SK-N-SH (cell line): ENCODE measurements at regions not wholly inside any gene's neighbourhood (a gene's known extent, or its start where the extent isn't known, plus 50 kb on each side); places are given as distances from the start of the nearest gene placed in this dataset.

Experiments
- CTCF ChIA-PET: fragments of 300-600, 350-600 bp; formaldehyde crosslinking; extraction: SDS; loops from one replicate; lab custom pipeline; 2021; lab: Yijun Ruan, JAX
- POLR2A ChIA-PET: fragments of 350-600 bp; sonication (Branson Sonifier 250); formaldehyde crosslinking; extraction: SDS; loops from one replicate; lab custom pipeline; 2020; ENCODE audit warnings: antibody characterized with exemption, inconsistent platforms; lab: Yijun Ruan, JAX
- DNase-seq: peaks from one replicate; pipeline ENCODE4 v3.0.0; 2012
- H2AFZ ChIP-seq: fragments of 200-600 bp; sonication (generic); 2 replicates; pipeline ENCODE4 v1.8.1; 2016; ENCODE audit warnings: antibody characterized with exemption, mild to moderate bottlenecking, low read depth
- H3F3A ChIP-seq: fragments of 200-600 bp; sonication (generic); replicated peaks from 2 replicates; pipeline ENCODE3; 2016; ENCODE audit warnings: antibody characterized with exemption, mild to moderate bottlenecking; ENCODE audit not compliant: insufficient read depth
- H3K27ac ChIP-seq, 2 experiments: fragments of 200-500 bp in 1 of 2; fragments of 200-600 bp in 1 of 2; sonication (Bioruptor generic) in 1 of 2; sonication (generic), shearing (Covaris generic) in 1 of 2; 2 replicates each; pipeline versions ENCODE4 v1.5.1 to v1.6.1; 2014 to 2016; ENCODE audit warnings: low read depth in 2 of 2, inconsistent platforms in 1 of 2, low read length in 1 of 2, mild to moderate bottlenecking in 1 of 2, mixed read lengths in 1 of 2
- H3K27me3 ChIP-seq: fragments of 200-600 bp; sonication (generic), shearing (Covaris generic); 2 replicates; pipeline ENCODE4 v1.6.1; 2016; ENCODE audit warnings: mixed run types; ENCODE audit not compliant: insufficient read depth
- H3K36me3 ChIP-seq, 2 experiments: fragments of 200-500 bp in 1 of 2; fragments of 200-600 bp in 1 of 2; sonication (Bioruptor generic) in 1 of 2; sonication (generic) in 1 of 2; replicated peaks in 1 of 2; 2 replicates each; pipeline versions ENCODE3 to v1.5.1; 2014 to 2016; ENCODE audit warnings: low read length in 1 of 2, mild to moderate bottlenecking in 1 of 2; ENCODE audit not compliant: insufficient read depth in 2 of 2, control insufficient read depth in 1 of 2
- H3K4me1 ChIP-seq, 2 experiments: fragments of 200-500 bp in 1 of 2; fragments of 200-600 bp in 1 of 2; sonication (Bioruptor generic) in 1 of 2; sonication (generic), shearing (Covaris generic) in 1 of 2; 2 replicates each; pipeline versions ENCODE4 v1.5.1 to v1.6.1; 2014 to 2016; ENCODE audit warnings: low read depth in 1 of 2, low read length in 1 of 2, mixed run types in 1 of 2; ENCODE audit not compliant: insufficient read depth in 2 of 2, control insufficient read depth in 1 of 2
- H3K4me2 ChIP-seq: fragments of 200-600 bp; sonication (generic), shearing (Covaris generic); 2 replicates; pipeline ENCODE4 v1.6.1; 2017; ENCODE audit warnings: mixed run types
- H3K4me3 ChIP-seq, 2 experiments: fragments of 200-500 bp in 1 of 2; fragments of 200-600 bp in 1 of 2; sonication (Bioruptor generic) in 1 of 2; sonication (generic), shearing (Covaris generic) in 1 of 2; 2 replicates each; pipeline versions ENCODE4 v1.5.1 to v1.8.1; 2014 to 2016; ENCODE audit warnings: low read depth in 2 of 2, inconsistent platforms in 1 of 2, low read length in 1 of 2, mild to moderate bottlenecking in 1 of 2, mixed read lengths in 1 of 2, moderate library complexity in 1 of 2
- H3K79me2 ChIP-seq: fragments of 200-600 bp; sonication (generic); 2 replicates; pipeline ENCODE4 v1.8.1; 2017; ENCODE audit warnings: mild to moderate bottlenecking; ENCODE audit not compliant: insufficient read depth
- H3K9ac ChIP-seq: fragments of 200-600 bp; sonication (generic); 2 replicates; pipeline ENCODE4 v1.6.1; 2017; ENCODE audit warnings: mixed run types
- H3K9me2 ChIP-seq: fragments of 200-600 bp; sonication (generic); 2 replicates; pipeline ENCODE4 v1.6.1; 2017; ENCODE audit warnings: mixed run types
- H3K9me3 ChIP-seq: fragments of 200-600 bp; sonication (generic); 2 replicates; pipeline ENCODE4 v1.6.1; 2017; ENCODE audit warnings: mixed run types, mild to moderate bottlenecking, moderate library complexity
- H4K20me1 ChIP-seq: fragments of 200-600 bp; sonication (generic); 2 replicates; pipeline ENCODE4 v1.6.1; 2017; ENCODE audit warnings: mild to moderate bottlenecking, mixed run types; ENCODE audit not compliant: insufficient read depth
- CHD2 ChIP-seq: fragments of 150-350 bp; IDR thresholded peaks from 2 replicates; pipeline ENCODE4 v1.6.1; 2018; ENCODE audit warnings: low read length; ENCODE audit not compliant: partially characterized antibody
- ELF1 ChIP-seq: IDR thresholded peaks from 2 replicates; pipeline ENCODE4 v1.4.0; 2012
- EP300 ChIP-seq, 2 experiments: IDR thresholded peaks; 2 replicates each; pipeline versions ENCODE4 v1.4.0 to v1.6.1; 2012; ENCODE audit warnings: borderline replicate concordance in 1 of 2, low read depth in 1 of 2, low read length in 1 of 2
- EZH2phosphoT487 ChIP-seq: fragments of 200-600 bp; sonication (generic); IDR thresholded peaks from 2 replicates; pipeline ENCODE4 v1.6.1; 2017; ENCODE audit warnings: low read depth, mixed run types, mild to moderate bottlenecking, antibody characterized with exemption, moderate library complexity, borderline replicate concordance
- FOSL2 ChIP-seq: IDR thresholded peaks from 2 replicates; pipeline ENCODE4 v1.4.0; 2012; ENCODE audit warnings: low read depth, mild to moderate bottlenecking, moderate library complexity, borderline replicate concordance
- FOXM1 ChIP-seq: IDR thresholded peaks from 2 replicates; pipeline ENCODE4 v1.4.0; 2012; ENCODE audit warnings: low read depth, mild to moderate bottlenecking
- JUND ChIP-seq: IDR thresholded peaks from 2 replicates; pipeline ENCODE4 v1.4.0; 2012
- MEF2A ChIP-seq: IDR thresholded peaks from 2 replicates; pipeline ENCODE4 v1.4.0; 2012; ENCODE audit warnings: low read depth, borderline replicate concordance
- MXI1 ChIP-seq: IDR thresholded peaks from 2 replicates; pipeline ENCODE4 v1.6.1; 2012; ENCODE audit warnings: mild to moderate bottlenecking, low read depth, low read length, improper control_type of control experiment
- NFIC ChIP-seq: IDR thresholded peaks from 2 replicates; pipeline ENCODE4 v1.4.0; 2012; ENCODE audit warnings: borderline replicate concordance
- NRF1 ChIP-seq: IDR thresholded peaks from 2 replicates; pipeline ENCODE4 v1.6.1; 2012; ENCODE audit warnings: low read depth, mild to moderate bottlenecking, low read length
- POLR2AphosphoS5 ChIP-seq: IDR thresholded peaks from 2 replicates; pipeline ENCODE4 v1.6.1; 2012; ENCODE audit warnings: low read depth, low read length
- RAD21 ChIP-seq: IDR thresholded peaks from 2 replicates; pipeline ENCODE4 v1.6.1; 2012; ENCODE audit warnings: mild to moderate bottlenecking, low read length
- RFX5 ChIP-seq: IDR thresholded peaks from 2 replicates; pipeline ENCODE4 v1.6.1; 2012; ENCODE audit warnings: mild to moderate bottlenecking, improper control_type of control experiment, low read length
- SIN3A ChIP-seq: IDR thresholded peaks from 2 replicates; pipeline ENCODE4 v1.6.1; 2012; ENCODE audit warnings: low read depth, mild to moderate bottlenecking, low read length, moderate library complexity, borderline replicate concordance
- TCF12 ChIP-seq: IDR thresholded peaks from 2 replicates; pipeline ENCODE4 v1.4.0; 2012
- TEAD4 ChIP-seq: IDR thresholded peaks from 2 replicates; pipeline ENCODE4 v1.4.0; 2012; ENCODE audit warnings: mild to moderate bottlenecking, borderline replicate concordance; ENCODE audit not compliant: insufficient read depth
- USF1 ChIP-seq: IDR thresholded peaks from 2 replicates; pipeline ENCODE4 v1.4.0; 2012; ENCODE audit warnings: low read depth, borderline replicate concordance
- YY1 ChIP-seq: IDR thresholded peaks from 2 replicates; pipeline ENCODE4 v1.4.0; 2012; ENCODE audit warnings: low read depth, mild to moderate bottlenecking
- WGBS: methylation state at CpG from one replicate; pipeline ENCODE4 v1.1.6; 2017; ENCODE audit warnings: low lambda C conversion rate; 5-methylcytosine and 5-hydroxymethylcytosine counted together
- TF ChIP-seq, protein P1 (sequence below): IDR thresholded peaks from 2 replicates; pipeline ENCODE4 v1.4.0; 2012; ENCODE audit warnings: low read depth
- TF ChIP-seq, protein P2 (sequence below): fragments of 200-600 bp; sonication (generic); IDR thresholded peaks from 2 replicates; pipeline ENCODE4 v1.6.1; 2017; ENCODE audit warnings: antibody characterized with exemption, mild to moderate bottlenecking, moderate library complexity
- TF ChIP-seq, protein P3 (sequence below): fragments of 150-350 bp; IDR thresholded peaks from 2 replicates; pipeline ENCODE4 v1.6.1; 2016; ENCODE audit warnings: mild to moderate bottlenecking, low read depth, low read length

DNA sequence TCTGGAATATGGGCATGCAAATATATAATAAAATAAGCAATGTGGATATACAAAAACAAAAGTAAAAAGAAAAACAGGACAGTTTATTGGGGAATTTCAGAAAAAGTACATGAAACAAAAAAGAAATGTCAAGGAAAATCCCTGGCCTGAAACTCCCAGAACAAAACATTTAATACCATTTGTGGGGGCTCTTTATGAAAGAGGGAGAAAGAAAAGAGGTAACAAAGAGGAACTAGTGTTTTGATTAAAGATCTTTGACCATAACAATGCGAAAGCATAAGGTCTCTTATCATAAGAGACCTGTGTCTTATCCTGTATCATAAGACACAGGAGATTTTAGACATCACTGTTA, 88.6 kb upstream of the ARID1B start:
- Histone ChIP-seq H3K9me3 (no peaks in the 10 kb centered on the region), H3F3A (peaks cover 17% of the 10 kb centered on the region), H3K4me1 (peaks cover 6% of the 10 kb centered on the region in 2 experiments; a peak in 3 of 4 replicates), H3K27ac (no peak overlapping the region; a peak in 1 of 4 replicates), H2AFZ (peak overlapping the region; percentile 92; the same call in 1 of the 2 replicates), H4K20me1 (no peaks in the 10 kb centered on the region), H3K79me2 (no peaks in the 10 kb centered on the region), H3K4me2 (no peak overlapping the region), H3K9me2 (no peaks in the 10 kb centered on the region), H3K4me3 (no peak overlapping the region), H3K9ac (no peak overlapping the region), H3K36me3 (no peaks in the 10 kb centered on the region), H3K27me3 (no peaks in the 10 kb centered on the region)
- whole genome bisulfite sequencing, result 90% methylated on average over 1 of the region's 1 CpG
- TF ChIP-seq USF1, result no peak
- TF ChIP-seq MEF2A, result no peak
- TF ChIP-seq POLR2AphosphoS5, result no peak
- TF ChIP-seq EP300 (IDR thresholded peaks at IDR 0.05; ENCODE audit: borderline replicate concordance in 1 of 2, low read depth in 1 of 2, low read length in 1 of 2), result no peak
- no peak for TF ChIP-seq EZH2phosphoT487
- TF ChIP-seq NRF1, result no peak
- TF ChIP-seq ELF1, result no peak
- TF ChIP-seq YY1, result no peak
- TF ChIP-seq, protein P1, sequence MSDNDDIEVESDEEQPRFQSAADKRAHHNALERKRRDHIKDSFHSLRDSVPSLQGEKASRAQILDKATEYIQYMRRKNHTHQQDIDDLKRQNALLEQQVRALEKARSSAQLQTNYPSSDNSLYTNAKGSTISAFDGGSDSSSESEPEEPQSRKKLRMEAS, result no peak
- no peak for TF ChIP-seq CHD2
- no peak for TF ChIP-seq FOSL2
- TF ChIP-seq RFX5, result no peak
- no peak for TF ChIP-seq RAD21
- no peak for TF ChIP-seq TEAD4
- TF ChIP-seq MXI1, result no peak
- no peak for TF ChIP-seq FOXM1
- DNase-seq, result no peak
- CTCF ChIA-PET, result no interaction called here
- POLR2A ChIA-PET, result interaction anchor here (3.0 kb wide), 1 partner anchor 88 kb away, joined by 18 read pairs; the partner anchor contains the start of gene ARID1B

- Histone ChIP-seq H3K9ac (peak overlapping the region; percentile 73), H3F3A (peaks cover 17% of the 10 kb centered on the region), H3K27me3 (no peaks in the 10 kb centered on the region), H3K4me3 (peak overlapping the region; percentile 67 to 70), H3K9me3 (no peaks in the 10 kb centered on the region), H3K9me2 (no peaks in the 10 kb centered on the region), H4K20me1 (no peaks in the 10 kb centered on the region), H3K4me1 (peaks cover 6% of the 10 kb centered on the region in 2 experiments; a peak in 3 of 4 replicates), H3K79me2 (no peaks in the 10 kb centered on the region), H3K36me3 (no peaks in the 10 kb centered on the region), H2AFZ (peak overlapping the region; percentile 92), H3K4me2 (peak overlapping the region; percentile 73), H3K27ac (peak overlapping the region; percentile 82 to 96)
- 26% methylated on average over 22 of the region's 22 CpGs for WGBS
- peak; percentile 58 for DNase-seq
- CTCF ChIA-PET, result no interaction called here
- POLR2A ChIA-PET, result interaction anchor here (0.6 to 3.0 kb wide), 2 partner anchors 75 to 88 kb away, joined by 3 to 18 read pairs; partner anchors contain the start of gene ARID1B
- TF ChIP-seq FOXM1 (no peak), MXI1 (no peak; the same call in none of the 2 replicates), EP300 (IDR thresholded peaks at IDR 0.05; ENCODE audit: borderline replicate concordance in 1 of 2, low read depth in 1 of 2, low read length in 1 of 2) (no peak), TCF12 (no peak), SIN3A (no peak), NFIC (no peak), JUND (no peak), ELF1 (no peak), POLR2AphosphoS5 (no peak), YY1 (no peak)
- TF ChIP-seq, protein P2, sequence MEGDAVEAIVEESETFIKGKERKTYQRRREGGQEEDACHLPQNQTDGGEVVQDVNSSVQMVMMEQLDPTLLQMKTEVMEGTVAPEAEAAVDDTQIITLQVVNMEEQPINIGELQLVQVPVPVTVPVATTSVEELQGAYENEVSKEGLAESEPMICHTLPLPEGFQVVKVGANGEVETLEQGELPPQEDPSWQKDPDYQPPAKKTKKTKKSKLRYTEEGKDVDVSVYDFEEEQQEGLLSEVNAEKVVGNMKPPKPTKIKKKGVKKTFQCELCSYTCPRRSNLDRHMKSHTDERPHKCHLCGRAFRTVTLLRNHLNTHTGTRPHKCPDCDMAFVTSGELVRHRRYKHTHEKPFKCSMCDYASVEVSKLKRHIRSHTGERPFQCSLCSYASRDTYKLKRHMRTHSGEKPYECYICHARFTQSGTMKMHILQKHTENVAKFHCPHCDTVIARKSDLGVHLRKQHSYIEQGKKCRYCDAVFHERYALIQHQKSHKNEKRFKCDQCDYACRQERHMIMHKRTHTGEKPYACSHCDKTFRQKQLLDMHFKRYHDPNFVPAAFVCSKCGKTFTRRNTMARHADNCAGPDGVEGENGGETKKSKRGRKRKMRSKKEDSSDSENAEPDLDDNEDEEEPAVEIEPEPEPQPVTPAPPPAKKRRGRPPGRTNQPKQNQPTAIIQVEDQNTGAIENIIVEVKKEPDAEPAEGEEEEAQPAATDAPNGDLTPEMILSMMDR, result no peak
- TF ChIP-seq, protein P3, sequence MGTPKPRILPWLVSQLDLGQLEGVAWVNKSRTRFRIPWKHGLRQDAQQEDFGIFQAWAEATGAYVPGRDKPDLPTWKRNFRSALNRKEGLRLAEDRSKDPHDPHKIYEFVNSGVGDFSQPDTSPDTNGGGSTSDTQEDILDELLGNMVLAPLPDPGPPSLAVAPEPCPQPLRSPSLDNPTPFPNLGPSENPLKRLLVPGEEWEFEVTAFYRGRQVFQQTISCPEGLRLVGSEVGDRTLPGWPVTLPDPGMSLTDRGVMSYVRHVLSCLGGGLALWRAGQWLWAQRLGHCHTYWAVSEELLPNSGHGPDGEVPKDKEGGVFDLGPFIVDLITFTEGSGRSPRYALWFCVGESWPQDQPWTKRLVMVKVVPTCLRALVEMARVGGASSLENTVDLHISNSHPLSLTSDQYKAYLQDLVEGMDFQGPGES, result no peak
- TF ChIP-seq, protein P1, result no peak
These were observed 89.2 kb upstream of the ARID1B start for GRCh38 chr6:156687789-156688619.
